A673 (cell line): ENCODE measurements at regions not wholly inside any gene's neighbourhood (a gene's known extent, or its start where the extent isn't known, plus 50 kb on each side); places are given as distances from the start of the nearest gene placed in this dataset.

Experiments
- BruUV-seq: library from RNA; stranded (reverse); fragments of 400-500 nt; replicated peaks from 2 replicates; lab custom pipeline; 2021; lab: Mats Ljungman, UMichigan
- CTCF ChIA-PET: fragments of 300-600 bp; sonication (Branson Sonifier 250); formaldehyde crosslinking; loops from one replicate; lab custom pipeline; 2022; ENCODE audit warnings: antibody characterized with exemption; lab: Charles Lee
- POLR2A ChIA-PET: fragments of 300-600 bp; sonication (Branson Sonifier 250); formaldehyde crosslinking; loops from one replicate; lab custom pipeline; 2022; ENCODE audit warnings: antibody characterized with exemption; ENCODE audit not compliant: low non-redundant PET; lab: Charles Lee
- DNase-seq: peaks from one replicate; pipeline ENCODE4 v3.0.0-alpha.2; 2015; ENCODE audit warnings: low spot score
- H3K27ac ChIP-seq: fragments of 200-600 bp; sonication (generic); 2 replicates; pipeline ENCODE4 v1.5.1; 2016; ENCODE audit warnings: mixed run types, low read depth, mild to moderate bottlenecking, mixed read lengths, antibody characterized with exemption, low read length; ENCODE audit not compliant: poor library complexity, severe bottlenecking
- H3K27me3 ChIP-seq: fragments of 200-600 bp; sonication (generic); replicated peaks from 2 replicates; pipeline ENCODE4 v1.6.1; 2017; ENCODE audit warnings: mixed run types, low read depth, mild to moderate bottlenecking, mixed read lengths, antibody characterized with exemption, low read length; ENCODE audit not compliant: insufficient read depth, poor library complexity
- H3K36me3 ChIP-seq: fragments of 200-600 bp; sonication (generic); 2 replicates; pipeline ENCODE4 v1.6.1; 2016; ENCODE audit warnings: mixed run types, mild to moderate bottlenecking, mixed read lengths, antibody characterized with exemption, low read length; ENCODE audit not compliant: insufficient read depth, poor library complexity, severe bottlenecking
- H3K4me1 ChIP-seq: fragments of 200-600 bp; sonication (generic); 2 replicates; pipeline ENCODE4 v1.6.1; 2017; ENCODE audit warnings: mixed run types, mild to moderate bottlenecking, mixed read lengths, antibody characterized with exemption, low read length; ENCODE audit not compliant: insufficient read depth, poor library complexity, severe bottlenecking
- H3K4me3 ChIP-seq: fragments of 200-600 bp; sonication (generic); 2 replicates; pipeline ENCODE4 v1.5.1; 2016; ENCODE audit warnings: low read depth, mixed run types, mild to moderate bottlenecking, mixed read lengths, low read length; ENCODE audit not compliant: poor library complexity, severe bottlenecking
- H3K9me3 ChIP-seq: fragments of 200-600 bp; sonication (generic); 2 replicates; pipeline ENCODE4 v1.6.1; 2016; ENCODE audit warnings: mixed run types, low read depth, mild to moderate bottlenecking, mixed read lengths, antibody characterized with exemption, low read length; ENCODE audit not compliant: poor library complexity, severe bottlenecking
- EZH2 ChIP-seq: fragments of 200-600 bp; sonication (generic); IDR thresholded peaks from 2 replicates; pipeline ENCODE4 v1.6.1; 2017; ENCODE audit warnings: borderline replicate concordance, low read depth, mild to moderate bottlenecking, mixed read lengths, antibody characterized with exemption, low read length; ENCODE audit not compliant: poor library complexity, severe bottlenecking
- intact Hi-C: fragments of 100-400 bp; cut with micrococcal nuclease; formaldehyde crosslinking; loops from one replicate; pipeline ENCODE4 v1.10.0; 2022; ENCODE audit not compliant: unreplicated experiment
- TF ChIP-seq, protein P1 (sequence below): fragments of 300-800, 200-600 bp; sonication (generic); conservative IDR thresholded peaks from 2 replicates; pipeline ENCODE4 v1.5.1; 2017; ENCODE audit warnings: low read depth, mild to moderate bottlenecking, antibody characterized with exemption, low read length, moderate library complexity, mixed read lengths

GRCh38 chr6:105932440-105932839 is 153.7 kb upstream of the PRDM1 start:
- DNase-seq: no peak
- ChIA-PET CTCF (no interaction called here), POLR2A (no interaction called here)
- Histone ChIP-seq H3K27ac (no peak overlapping the region), H3K27me3 (no peaks in the 10 kb centered on the region), H3K36me3 (no peaks in the 10 kb centered on the region), H3K9me3 (no peaks in the 10 kb centered on the region), H3K4me3 (no peak overlapping the region), H3K4me1 (no peaks in the 10 kb centered on the region)
- intact Hi-C loops: no loop called here
- no TSS peak for BruUV-seq
- TF ChIP-seq EZH2: no peak
- TF ChIP-seq, protein P1, sequence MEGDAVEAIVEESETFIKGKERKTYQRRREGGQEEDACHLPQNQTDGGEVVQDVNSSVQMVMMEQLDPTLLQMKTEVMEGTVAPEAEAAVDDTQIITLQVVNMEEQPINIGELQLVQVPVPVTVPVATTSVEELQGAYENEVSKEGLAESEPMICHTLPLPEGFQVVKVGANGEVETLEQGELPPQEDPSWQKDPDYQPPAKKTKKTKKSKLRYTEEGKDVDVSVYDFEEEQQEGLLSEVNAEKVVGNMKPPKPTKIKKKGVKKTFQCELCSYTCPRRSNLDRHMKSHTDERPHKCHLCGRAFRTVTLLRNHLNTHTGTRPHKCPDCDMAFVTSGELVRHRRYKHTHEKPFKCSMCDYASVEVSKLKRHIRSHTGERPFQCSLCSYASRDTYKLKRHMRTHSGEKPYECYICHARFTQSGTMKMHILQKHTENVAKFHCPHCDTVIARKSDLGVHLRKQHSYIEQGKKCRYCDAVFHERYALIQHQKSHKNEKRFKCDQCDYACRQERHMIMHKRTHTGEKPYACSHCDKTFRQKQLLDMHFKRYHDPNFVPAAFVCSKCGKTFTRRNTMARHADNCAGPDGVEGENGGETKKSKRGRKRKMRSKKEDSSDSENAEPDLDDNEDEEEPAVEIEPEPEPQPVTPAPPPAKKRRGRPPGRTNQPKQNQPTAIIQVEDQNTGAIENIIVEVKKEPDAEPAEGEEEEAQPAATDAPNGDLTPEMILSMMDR: no peak

DNA sequence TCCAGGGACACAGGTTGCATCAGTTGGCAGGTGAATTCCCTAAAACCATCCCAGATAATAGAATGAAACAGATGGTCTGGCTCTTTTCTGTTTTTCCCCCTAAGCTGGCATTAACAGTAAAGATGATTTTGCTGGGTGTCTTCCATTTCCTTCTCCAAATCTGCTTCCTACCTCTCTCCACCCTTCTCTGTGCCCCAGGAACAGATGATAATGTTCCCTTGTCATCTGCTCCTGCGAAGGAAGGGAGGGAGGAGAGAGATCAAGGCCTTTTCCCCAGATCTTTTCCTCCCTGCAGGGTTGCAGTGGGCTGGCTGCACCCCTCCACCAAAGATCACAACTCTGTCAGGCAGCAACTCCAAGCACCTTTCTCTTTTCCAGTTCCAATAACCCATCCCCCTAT is 156.5 kb upstream of the PRDM1 start:
- POLR2A ChIA-PET: no interaction called here
- intact Hi-C loops: no loop called here

GRCh38 chr6:105926318-105926717 is 159.8 kb upstream of the PRDM1 start:
- Histone ChIP-seq H3K4me3 (no peak overlapping the region), H3K9me3 (no peaks in the 10 kb centered on the region), H3K27ac (no peak overlapping the region), H3K36me3 (no peaks in the 10 kb centered on the region), H3K4me1 (no peaks in the 10 kb centered on the region), H3K27me3 (no peaks in the 10 kb centered on the region)
- CTCF ChIA-PET: no interaction called here
- DNase-seq: no peak
- TF ChIP-seq EZH2: no peak
- TF ChIP-seq, protein P1: no peak
- intact Hi-C loops: no loop called here
- POLR2A ChIA-PET: no interaction called here
- BruUV-seq: no TSS peak

More for the DNA sequence above, 156.5 kb upstream of the PRDM1 start:
- Histone ChIP-seq H3K27ac (no peak overlapping the region), H3K4me3 (no peak overlapping the region), H3K9me3 (no peaks in the 10 kb centered on the region), H3K27me3 (no peaks in the 10 kb centered on the region), H3K4me1 (no peaks in the 10 kb centered on the region), H3K36me3 (no peaks in the 10 kb centered on the region)
- BruUV-seq: no TSS peak
- DNase-seq: no peak
- CTCF ChIA-PET: no interaction called here
- TF ChIP-seq, protein P1: no peak
- TF ChIP-seq EZH2: no peak
